ENCODE measurements at regions not wholly inside any gene's neighbourhood (a gene's known extent, or its start where the extent isn't known, plus 50 kb on each side); places are given as distances from the start of the nearest gene placed in this dataset.

- TF ChIP-seq CTCF (IDR thresholded peaks at IDR 0.05; ENCODE audit: borderline replicate concordance, extremely low read depth, low read length, poor library complexity, severe bottlenecking) (no peak), EZH2 (IDR thresholded peaks at IDR 0.05; ENCODE audit: borderline replicate concordance, low read depth, low read length, severe bottlenecking) (no peak)
These were observed 935.4 kb upstream of the GRIA3 start for GRCh38 chrX:122248681-122249080.

Data from DND-41 (cell line).